HCT116 (cell line): ENCODE measurements at regions not wholly inside any gene's neighbourhood (a gene's known extent, or its start where the extent isn't known, plus 50 kb on each side); places are given as distances from the start of the nearest gene placed in this dataset.

Source experiments
- CBX3 ChIP-seq: IDR thresholded peaks from 2 replicates; pipeline ENCODE4 v1.6.1; 2012; ENCODE audit warnings: low read depth
- CTCF ChIP-seq, 3 experiments: fragments of 200-600 bp in 1 of 3; sonication (generic) in 1 of 3; IDR thresholded peaks in 2 of 3; conservative IDR thresholded peaks in 1 of 3; 2 replicates each; pipeline ENCODE4 v1.5.1; 2012 to 2017; ENCODE audit warnings: low read depth in 2 of 3, low read length in 2 of 3, antibody characterized with exemption in 1 of 3, borderline replicate concordance in 1 of 3, control low read depth in 1 of 3, mild to moderate bottlenecking in 1 of 3, mixed read lengths in 1 of 3, mixed run types in 1 of 3, moderate library complexity in 1 of 3; ENCODE audit not compliant: insufficient read depth in 1 of 3
- EZH2 ChIP-seq: fragments of 200-600 bp; sonication (generic); IDR thresholded peaks from 2 replicates; pipeline ENCODE4 v1.6.1; 2017; ENCODE audit warnings: antibody characterized with exemption, mixed run types
- EZH2phosphoT487 ChIP-seq: fragments of 200-600 bp; IDR thresholded peaks from 2 replicates; pipeline ENCODE4 v1.6.1; 2018; ENCODE audit warnings: antibody characterized with exemption, borderline replicate concordance
- JUND ChIP-seq: IDR thresholded peaks from 2 replicates; pipeline ENCODE4 v1.6.1; 2012
- POLR2A ChIP-seq: IDR thresholded peaks from 2 replicates; pipeline ENCODE4 v1.7.0; 2011; ENCODE audit warnings: borderline replicate concordance; ENCODE audit not compliant: insufficient read depth, insufficient read length; ENCODE audit errors: extremely low read depth
- ZBTB33 ChIP-seq: IDR thresholded peaks from 2 replicates; pipeline ENCODE4 v1.6.1; 2011; ENCODE audit warnings: mild to moderate bottlenecking, low read length, moderate library complexity; ENCODE audit not compliant: insufficient replicate concordance; ENCODE audit errors: extremely low read depth

- TF ChIP-seq EZH2 (no peak), EZH2phosphoT487 (no peak), CTCF (IDR thresholded peaks at IDR 0.05 in 2 of 3, conservative IDR thresholded peaks at IDR 0.05 in 1 of 3; ENCODE audit: borderline replicate concordance in 1 of 3, insufficient read depth in 1 of 3, low read depth in 2 of 3, low read length in 2 of 3) (no peak), CBX3 (no peak), POLR2A (no peak), ZBTB33 (no peak), JUND (no peak)
These were observed 84.7 kb upstream of the GOLGA8J start for GRCh38 chr15:29998033-29998432.
